ENCODE measurements at regions not wholly inside any gene's neighbourhood (a gene's known extent, or its start where the extent isn't known, plus 50 kb on each side); places are given as distances from the start of the nearest gene placed in this dataset.
A peak's percentile ranks its signal among the peaks of the same experiment; 100 is the strongest.

- DNase-seq, result no peak
These were observed 1806.7 kb upstream of the PCDH7 start for GRCh38 chr4:28913466-28913865.

- no peak for DNase-seq
These were observed 1803.6 kb upstream of the PCDH7 start for GRCh38 chr4:28916585-28916984.

GRCh38 chr4:28918871-28919270 is 1801.3 kb upstream of the PCDH7 start:
- no peak for DNase-seq

- DNase-seq, result no peak
These were observed 1798.3 kb upstream of the PCDH7 start for GRCh38 chr4:28921886-28922285.

GRCh38 chr4:28926156-28926555 is 1794.0 kb upstream of the PCDH7 start:
- DNase-seq, result peak in 1 of 2 experiments; percentile 32

- no peak for DNase-seq
These were observed 1777.5 kb upstream of the PCDH7 start for GRCh38 chr4:28942631-28943030.

GRCh38 chr4:28947374-28947773 is 1772.8 kb upstream of the PCDH7 start:
- no peak for DNase-seq

GRCh38 chr4:28948501-28948900 is 1771.7 kb upstream of the PCDH7 start:
- no peak for DNase-seq

- DNase-seq, result no peak
These were observed 1753.2 kb upstream of the PCDH7 start for GRCh38 chr4:28966982-28967381.

- no peak for DNase-seq
These were observed 1746.4 kb upstream of the PCDH7 start for GRCh38 chr4:28973587-28974350.

GRCh38 chr4:28976369-28976768 is 1743.8 kb upstream of the PCDH7 start:
- DNase-seq, result no peak

GRCh38 chr4:29002151-29002550 is 1718.0 kb upstream of the PCDH7 start:
- peak in 1 of 2 experiments; percentile 18 for DNase-seq

GRCh38 chr4:29005838-29006237 is 1714.3 kb upstream of the PCDH7 start:
- no peak for DNase-seq

GRCh38 chr4:29009908-29010307 is 1710.3 kb upstream of the PCDH7 start:
- DNase-seq, result no peak

- DNase-seq, result no peak
These were observed 1706.8 kb upstream of the PCDH7 start for GRCh38 chr4:29013341-29013740.

GRCh38 chr4:29014555-29014954 is 1705.6 kb upstream of the PCDH7 start:
- DNase-seq, result no peak

- no peak for DNase-seq
These were observed 1686.5 kb upstream of the PCDH7 start for GRCh38 chr4:29033703-29034102.

- no peak for DNase-seq
These were observed 1682.7 kb upstream of the PCDH7 start for GRCh38 chr4:29037501-29037900.

- DNase-seq, result no peak
These were observed 1676.8 kb upstream of the PCDH7 start for GRCh38 chr4:29043411-29043810.

- DNase-seq, result no peak
These were observed 1674.0 kb upstream of the PCDH7 start for GRCh38 chr4:29046186-29046585.

GRCh38 chr4:29046781-29047180 is 1673.4 kb upstream of the PCDH7 start:
- no peak for DNase-seq

- no peak for DNase-seq
These were observed 1672.7 kb upstream of the PCDH7 start for GRCh38 chr4:29047341-29048041.

- no peak for DNase-seq
These were observed 1668.7 kb upstream of the PCDH7 start for GRCh38 chr4:29051381-29051965.

- no peak for DNase-seq
These were observed 1667.9 kb upstream of the PCDH7 start for GRCh38 chr4:29052266-29052665.

Data from NCI-H2081 (cell line).